Brain pericyte (primary cell): ENCODE measurements at regions not wholly inside any gene's neighbourhood (a gene's known extent, or its start where the extent isn't known, plus 50 kb on each side); places are given as distances from the start of the nearest gene placed in this dataset.

Experiments used
- DNase-seq: peaks from one replicate; pipeline ENCODE4 v3.0.0-alpha.2; 2012; ENCODE audit warnings: low read depth, low spot score

DNA sequence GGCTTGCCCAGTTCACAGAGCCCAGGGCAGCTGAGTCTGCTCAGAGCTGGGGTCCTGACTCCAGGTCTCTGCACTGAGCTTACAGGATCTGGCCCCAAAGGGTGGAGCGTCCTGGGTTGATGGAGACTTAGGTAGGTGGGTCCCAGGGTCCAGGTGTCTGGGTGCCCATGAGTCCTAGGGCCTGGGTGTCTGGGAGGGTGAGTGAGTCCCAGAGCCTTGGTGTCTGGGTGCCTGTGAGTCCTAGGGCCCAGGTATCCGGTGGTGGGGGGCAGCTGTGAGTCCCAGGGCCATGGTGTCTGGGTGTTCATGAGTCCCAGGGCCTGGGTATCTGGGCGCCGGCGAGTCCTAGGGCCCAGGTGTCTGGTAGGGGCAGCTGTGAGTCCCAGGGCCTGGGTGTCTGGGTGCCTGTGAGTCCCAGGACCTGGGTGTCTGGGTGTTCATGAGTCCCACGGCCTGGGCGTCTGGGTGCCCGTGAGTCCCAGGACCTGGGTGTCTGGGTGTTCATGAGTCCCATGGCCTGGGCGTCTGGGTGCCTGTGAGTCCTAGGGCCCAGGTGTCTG is 1505.6 kb downstream of the BRD1 start:
- DNase-seq = no peak

DNA sequence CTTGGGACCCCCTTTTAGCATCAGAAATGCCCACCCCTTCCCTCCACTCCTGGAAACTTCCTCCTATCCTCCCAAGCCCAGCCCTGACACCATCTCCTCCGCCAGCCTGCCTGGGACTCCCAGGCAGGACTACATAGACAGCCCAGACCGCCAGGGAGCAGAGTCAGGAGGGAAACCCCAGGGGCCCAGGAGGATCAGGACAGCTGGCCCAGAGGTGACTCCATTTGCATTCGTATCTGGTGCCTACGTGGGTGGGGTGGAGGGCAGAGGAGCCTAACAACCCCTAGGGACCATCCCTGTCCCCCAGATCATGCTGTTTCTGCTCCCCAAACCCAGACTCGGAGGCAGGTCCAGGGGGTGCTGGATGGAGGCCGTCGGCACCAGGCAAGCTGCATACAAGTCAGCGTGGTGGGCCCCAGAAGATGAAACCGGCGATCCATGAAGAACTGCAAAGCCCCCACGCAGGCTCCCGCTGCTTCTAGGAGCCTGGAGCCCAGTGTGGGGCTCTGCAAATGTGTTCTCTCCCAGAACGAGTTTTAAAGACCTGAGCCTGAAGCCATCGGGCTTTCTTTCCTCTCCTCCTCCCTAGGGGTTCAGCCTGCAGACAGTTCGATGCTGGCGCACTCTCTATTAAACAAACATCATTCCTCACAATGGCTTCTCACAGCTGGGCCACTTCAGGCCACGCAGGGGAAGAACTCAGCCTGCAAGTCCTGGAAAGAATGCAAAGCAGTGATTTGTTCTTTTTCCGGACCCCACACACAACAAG is 1506.8 kb downstream of the BRD1 start:
- no peak for DNase-seq

DNA sequence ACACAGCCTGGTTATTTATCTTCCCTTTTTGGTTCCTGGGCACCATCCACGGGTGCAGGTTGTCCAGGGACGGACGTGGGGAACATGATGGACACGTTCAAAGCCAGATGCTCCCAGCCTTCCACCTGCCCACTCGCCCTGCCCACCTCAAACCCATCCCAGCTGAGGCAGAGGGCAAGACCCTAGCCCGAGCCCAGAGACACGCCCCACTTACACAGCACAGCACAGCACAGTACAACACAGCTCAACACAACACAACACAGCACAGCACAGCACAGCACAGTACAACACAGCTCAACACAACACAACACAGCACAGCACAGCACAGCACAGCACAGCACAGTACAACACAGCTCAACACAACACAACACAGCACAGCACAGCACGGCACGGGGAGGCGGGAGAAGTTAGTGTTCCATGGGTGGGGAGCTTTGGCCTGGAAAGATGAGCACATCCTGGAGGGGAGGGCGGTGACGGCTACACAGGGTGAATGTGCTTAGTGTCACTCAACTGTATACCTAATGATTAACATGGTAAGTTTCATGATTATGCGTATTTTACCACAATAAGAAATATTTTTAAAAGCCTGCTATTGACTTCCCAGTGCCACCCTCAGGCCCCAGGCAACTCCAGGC is 1507.5 kb downstream of the BRD1 start:
- no peak for DNase-seq

DNA sequence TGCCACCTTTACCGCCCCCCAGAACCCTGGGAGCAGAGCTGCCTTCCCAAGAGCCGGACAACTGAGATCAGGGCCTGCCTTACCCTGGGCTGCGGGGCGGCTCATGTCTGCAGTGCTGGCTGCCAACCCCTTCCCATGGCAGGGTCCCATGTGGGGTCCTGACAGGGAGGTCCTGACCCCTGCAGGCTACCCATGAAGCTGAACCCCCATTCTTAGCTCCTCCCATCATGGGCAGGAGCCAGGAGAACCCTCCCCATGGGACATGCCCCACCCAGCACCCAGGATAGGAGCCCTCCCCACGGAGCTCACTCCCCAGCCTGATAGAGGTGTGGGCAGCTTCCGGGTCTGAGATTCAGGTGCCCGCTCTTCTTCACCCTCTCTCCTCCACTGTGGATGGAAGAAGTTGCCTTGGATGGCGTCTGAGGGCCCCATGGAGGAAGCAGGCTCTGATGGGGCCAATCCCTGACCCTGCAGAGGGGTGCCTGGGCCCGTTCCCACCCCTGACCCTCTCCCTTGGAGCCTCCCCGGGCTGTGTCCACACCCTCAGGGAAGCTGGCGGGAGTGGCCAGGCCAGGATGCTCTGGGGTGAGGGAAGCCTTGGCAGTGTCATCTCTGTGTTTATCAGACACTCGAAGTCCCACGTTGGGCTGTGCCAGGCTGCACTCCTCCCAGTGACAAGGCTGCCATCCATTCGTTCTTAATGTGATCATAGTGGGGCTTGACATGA is 1508.2 kb downstream of the BRD1 start:
- no peak for DNase-seq

DNA sequence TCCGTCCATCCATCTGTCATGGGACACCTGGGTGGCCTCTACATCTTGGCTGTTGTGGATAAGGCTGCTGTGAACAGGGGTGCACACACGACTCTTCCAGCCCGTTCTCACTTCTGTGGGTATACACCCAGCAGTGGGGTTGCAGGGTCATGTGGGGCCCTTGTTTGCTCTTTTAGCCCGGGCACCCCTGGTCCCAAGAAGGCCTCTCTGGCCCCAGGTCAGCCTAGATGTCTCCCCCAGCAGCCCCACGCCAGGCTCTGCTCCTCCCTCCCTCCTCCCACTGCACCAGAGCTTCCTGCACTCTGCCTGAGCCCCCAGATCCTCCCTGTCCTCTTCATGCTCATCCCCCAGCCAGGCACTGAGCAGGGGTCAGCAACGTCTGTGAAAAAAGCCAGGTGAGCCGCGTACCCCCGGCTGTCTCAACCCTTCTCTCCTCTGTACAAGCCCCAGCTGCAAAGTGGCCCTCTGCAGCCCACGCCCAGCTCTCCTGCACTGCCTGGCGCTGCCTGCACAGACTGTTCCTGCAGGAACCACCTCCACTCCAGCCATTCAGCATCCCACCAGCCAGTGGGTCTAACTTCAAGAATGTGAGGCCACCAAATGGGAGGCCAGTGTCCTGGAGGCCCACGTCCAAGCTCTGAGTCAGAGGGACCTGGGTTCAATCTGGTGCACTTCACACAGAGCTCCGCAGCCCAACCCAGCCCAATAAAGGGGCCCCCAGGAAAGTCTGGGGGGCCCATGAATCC is 1508.9 kb downstream of the BRD1 start:
- DNase-seq = no peak

DNA sequence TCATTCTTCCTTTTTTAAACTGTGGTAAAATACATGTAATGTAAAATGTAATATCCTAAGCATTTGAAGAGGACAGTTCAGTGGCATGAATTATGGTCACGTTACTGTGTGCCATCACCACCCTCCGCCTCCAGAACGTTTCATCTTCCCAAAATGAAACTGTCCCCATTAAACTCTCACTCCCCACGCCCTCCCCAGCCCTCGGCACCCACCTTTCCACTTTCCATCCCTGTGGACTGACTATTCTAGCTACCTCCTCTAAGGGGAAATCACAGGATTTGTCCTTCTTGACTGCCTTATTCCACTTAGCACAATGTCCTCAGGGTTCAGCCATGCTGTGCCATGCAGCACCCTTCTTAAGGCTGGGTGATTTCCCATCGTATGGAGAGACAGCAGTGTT is 1509.5 kb downstream of the BRD1 start:
- no peak for DNase-seq

DNA sequence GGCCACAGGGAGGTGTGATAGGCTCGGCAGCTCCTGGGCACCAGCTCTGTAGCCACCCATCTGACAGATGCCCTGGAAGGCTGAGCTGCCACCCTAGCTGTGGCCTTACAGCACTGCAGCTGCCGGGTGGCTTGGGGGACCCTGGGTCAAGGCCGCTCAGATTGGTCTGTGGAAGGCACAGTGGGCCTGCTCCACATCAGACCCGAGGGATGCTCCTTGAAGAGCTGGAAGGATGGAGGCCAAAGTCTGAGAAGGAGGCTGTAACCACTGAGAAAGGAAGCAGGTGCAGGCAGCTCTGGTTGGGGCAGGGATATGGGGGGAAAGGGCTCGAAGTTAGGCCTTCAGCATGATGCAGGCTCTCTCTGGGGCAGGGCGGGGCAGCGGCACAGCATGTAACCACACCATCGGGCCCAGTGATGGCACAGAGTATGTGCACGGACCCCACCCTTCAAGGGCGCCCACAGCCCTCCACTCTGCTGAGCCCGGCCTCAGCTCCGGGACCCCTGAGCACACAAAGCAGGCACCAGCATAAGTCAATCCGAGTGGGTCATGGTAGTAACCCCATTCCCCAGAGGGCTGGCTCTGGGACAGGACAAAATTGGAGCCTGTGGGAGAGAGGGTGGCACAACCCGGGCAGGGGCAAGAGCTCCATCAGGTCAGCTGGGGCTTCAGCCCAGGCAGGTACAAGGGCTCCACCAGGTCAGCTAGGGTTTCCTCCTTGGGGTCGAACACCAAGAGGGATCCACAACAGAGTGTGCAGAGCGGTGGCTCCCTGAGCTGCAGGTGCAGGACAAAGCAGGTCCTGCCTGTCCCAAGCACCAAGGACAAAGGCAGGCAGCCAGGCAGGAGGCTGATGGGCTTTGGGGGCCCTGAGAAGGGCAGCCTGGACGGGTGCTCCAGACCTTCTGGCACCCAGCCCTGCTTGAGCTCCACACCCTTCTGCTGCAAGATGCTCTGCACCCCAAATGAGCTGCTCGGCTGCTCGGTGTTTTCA is 1511.1 kb downstream of the BRD1 start:
- no peak for DNase-seq

DNA sequence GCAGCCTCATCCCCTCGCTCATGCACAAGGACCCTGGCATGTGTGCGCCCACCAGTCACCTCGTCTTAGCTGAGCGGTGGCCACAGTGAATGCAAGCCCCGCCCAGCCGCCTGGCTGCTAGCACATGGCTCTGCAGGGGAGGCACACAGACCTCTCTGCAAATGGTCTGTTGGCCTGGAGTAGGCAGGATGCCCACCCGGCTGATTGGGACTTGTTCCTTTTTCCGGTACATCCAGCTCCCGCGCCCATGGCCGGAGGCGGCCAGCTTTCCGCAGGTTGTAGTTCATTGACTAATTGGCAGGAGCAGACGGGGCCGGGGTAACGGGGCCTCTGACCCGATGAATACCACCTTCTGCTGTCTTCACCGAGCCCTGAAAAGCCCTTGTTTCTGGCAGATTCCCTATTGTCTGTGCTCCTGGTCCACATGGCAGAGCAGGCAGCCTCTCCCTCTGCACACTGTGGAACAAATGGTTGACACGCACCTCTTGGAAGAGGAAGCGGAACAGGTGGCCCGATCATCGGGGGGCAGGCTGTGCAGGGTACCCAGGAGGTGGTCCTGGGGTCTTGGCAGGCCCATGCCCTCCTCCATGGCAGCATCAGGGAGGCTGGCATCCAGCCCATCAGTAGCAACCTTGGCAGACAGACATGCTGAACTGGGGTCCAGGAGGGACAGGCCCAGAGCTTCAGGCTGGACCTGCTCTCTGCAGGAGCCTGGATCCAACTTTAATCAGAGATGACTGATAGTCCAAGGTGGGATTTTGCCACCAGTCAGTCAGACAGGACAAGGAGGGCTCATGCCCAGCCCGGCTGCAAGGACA is 1512.0 kb downstream of the BRD1 start:
- DNase-seq = no peak

DNA sequence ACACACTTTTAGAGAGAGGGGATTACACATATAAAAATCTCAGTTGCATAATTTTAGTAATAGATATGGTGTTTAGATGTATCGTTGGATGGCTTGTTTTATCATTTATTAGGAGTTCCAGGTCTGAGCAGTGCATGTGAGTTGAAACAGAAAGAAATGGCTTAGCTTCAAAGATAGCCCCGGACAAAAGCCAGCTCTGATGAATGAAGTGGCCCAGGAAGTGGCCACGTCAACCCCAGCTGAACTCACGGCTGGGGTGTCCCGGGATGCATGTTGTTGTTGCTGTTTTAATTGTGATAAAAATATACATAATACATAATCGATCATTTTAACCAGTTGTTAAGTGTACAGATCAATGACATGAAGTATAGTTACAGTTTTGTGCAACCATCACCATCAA is 1513.6 kb downstream of the BRD1 start:
- no peak for DNase-seq

DNA sequence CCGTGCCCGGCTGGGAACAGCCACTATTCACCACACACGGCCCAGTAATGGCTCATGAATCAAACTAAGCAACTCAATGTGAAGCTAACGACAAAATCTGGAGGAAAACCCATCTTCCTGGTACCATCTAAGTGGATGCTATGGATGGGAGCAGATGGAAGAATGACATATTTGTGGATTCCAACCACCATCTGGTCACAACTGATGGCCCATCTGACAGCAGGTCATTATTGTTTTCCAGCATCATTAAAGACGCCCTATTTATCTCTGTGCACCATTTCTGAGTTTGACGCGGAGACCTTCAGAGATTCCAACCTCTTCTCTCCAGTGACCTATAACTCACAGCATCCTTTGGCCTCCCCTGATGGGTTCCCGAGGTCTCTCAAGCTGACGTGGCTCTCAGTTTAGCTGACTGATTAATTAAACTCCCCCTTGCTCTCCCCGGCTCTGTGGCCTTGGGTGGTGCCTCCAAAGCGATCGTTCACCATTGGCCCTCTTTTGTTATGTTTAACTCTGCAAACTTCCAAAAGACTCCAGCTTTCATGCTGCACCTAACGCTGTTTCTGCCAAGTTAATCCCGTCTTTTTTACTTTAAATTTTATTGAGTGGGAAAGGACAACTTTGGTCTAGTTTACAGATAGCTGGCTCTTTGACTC is 1514.4 kb downstream of the BRD1 start:
- DNase-seq = no peak

DNA sequence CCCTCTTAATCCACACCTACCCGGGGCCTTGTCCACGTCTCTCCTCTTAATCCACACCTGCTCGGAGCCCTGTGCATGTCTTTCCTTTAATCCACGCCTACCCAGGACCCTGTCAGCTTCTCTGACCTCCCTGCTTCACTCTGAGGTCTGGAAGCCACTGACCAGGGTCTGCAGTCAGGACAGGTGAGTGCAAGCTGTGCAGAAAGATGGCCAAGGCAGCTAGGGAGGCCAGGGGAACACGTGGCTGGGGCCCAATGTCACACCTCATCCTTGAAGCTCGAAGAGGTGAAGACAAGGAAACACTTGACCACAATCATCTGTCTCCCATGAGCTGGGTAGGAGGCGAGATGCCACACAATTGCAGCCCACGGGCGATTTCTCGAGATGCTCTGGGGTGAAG is 1516.9 kb downstream of the BRD1 start:
- DNase-seq = no peak

DNA sequence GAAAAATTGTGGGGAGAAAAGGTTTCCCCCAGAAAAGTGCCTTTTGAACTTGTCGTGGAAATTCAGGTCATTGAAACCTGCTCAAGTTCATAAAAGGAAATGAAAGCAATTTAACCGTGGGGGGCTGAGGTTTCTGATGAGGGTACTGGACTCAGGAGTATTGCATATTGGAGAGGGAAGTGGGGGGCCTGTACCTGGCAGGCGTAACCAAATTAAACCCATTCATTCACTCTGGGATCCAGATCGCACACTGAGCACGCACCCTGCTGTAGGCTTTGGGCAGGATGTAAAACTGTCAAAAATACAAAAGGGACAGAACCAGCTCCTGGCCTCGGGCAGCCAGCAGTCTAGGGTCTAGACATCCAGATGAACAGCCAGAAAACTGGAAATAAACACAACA is 1517.4 kb downstream of the BRD1 start:
- DNase-seq = no peak

DNA sequence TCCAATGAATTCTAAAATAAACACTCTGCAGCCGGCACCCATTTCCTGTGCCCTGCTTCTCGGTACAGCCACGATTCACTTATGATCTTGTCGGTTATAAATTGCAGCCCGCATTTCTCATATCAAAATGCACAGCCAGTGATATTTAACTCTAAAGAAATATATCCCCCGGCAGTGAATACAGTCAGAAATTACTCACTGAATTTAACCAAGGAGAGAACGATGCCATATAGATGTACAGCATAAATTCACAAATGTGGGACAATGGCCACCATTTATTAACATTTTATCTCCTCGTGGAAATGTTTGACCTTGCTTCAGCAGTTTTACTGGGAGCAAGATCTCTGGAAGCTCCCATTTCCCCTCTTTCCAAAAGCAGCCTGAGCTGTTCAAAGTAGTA is 1517.8 kb downstream of the BRD1 start:
- no peak for DNase-seq

DNA sequence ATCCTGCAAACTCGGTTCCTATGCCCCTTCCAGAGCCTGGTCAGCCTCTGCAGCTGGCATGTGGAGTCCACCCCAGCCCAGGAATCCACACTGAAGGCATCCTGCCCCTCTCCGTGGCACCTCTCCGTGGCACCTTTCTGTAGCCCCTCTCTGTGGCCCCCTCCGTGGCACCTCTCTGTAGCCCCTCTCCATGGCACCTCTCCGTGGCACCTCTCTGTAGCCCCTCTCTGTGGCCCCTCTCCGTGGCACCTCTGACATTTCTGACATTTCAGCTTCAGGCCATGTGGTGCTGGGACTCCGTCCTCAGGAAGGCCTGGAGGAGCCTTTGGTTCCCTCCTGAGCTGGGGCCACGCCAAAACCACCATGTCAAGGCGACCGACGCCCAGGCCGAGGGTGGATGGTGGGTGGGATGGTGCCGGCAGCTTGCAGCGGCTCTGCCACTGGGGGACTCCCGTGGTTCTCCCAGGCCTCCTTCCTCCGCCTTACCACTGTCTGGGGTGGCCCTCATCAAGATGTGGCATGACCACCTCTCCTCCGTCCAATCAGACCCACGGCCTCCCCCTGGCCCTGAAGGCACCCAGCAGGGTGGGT is 1518.5 kb downstream of the BRD1 start:
- no peak for DNase-seq

DNA sequence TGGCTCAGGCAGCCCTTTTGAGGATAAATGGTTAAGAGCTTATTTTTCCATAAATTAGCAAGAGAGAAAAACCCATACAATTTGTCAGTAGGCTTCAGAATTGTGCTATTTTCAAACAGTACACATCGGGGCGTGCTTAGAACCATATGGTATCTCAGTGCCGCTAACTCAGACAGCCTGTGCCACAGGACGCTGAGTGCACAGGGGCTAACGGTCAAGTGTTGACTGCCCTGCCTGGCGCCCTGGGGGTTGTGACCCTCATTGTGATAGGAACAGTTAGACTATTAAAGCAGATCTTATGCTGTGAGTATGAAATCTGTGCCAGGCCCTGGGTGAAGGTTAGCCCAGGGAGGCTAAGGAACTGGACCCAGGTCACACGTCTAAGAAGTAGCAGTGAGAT is 1519.7 kb downstream of the BRD1 start:
- DNase-seq = no peak

DNA sequence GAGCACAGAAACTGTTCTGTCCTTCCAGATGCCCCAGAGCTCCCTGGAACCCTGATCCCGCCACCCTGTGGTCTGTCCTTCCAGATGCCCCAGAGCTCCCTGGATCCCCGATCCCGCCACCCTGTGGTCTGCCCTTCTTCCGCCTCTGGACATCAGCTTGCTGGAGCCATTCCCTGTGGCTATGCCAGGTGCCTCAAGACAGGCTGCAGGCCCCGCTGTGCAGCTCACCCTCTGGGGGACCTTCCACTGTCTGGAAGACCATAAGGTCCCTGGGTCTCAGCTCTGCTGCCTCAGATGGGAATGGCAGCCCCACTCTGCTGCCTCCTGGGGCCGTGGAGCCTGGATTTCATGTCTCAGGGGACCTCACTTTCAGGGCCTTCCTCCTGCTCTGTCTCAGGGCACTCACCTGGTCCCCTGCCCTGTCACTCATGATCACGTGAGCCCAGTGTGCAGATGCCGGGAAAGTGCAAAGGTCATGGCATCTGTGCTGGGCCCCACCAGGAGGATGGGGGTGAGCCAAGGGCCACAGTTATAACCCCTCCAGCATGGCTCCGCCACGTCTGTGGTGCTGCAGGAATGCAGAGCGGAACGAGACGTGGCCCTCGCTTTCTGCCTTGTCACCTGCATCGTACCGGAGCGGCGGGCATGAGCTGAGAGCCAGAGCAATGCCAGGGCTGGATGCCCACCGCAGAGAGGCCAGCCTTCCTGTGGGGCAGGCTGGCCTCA is 1520.7 kb downstream of the BRD1 start:
- no peak for DNase-seq

DNA sequence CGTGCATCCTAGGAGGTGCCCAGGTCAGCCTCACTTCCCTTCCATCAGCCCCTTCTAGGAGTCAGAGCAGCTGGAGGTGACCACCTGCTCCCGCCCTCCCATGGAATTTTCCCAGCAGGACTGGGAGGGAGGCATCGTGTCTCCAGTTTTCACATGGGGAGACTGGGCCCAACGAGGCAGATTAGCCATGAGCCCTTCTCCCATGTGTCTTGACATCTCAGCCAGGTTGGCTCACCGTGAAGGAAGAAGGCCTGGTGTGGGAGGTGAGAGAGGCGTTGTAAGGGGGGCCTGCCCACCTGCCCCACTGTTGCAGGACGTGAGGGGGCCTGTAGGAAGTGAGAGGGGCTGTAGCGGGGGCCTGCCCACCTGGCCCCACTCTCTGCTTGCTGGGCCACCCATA is 1521.4 kb downstream of the BRD1 start:
- no peak for DNase-seq

DNA sequence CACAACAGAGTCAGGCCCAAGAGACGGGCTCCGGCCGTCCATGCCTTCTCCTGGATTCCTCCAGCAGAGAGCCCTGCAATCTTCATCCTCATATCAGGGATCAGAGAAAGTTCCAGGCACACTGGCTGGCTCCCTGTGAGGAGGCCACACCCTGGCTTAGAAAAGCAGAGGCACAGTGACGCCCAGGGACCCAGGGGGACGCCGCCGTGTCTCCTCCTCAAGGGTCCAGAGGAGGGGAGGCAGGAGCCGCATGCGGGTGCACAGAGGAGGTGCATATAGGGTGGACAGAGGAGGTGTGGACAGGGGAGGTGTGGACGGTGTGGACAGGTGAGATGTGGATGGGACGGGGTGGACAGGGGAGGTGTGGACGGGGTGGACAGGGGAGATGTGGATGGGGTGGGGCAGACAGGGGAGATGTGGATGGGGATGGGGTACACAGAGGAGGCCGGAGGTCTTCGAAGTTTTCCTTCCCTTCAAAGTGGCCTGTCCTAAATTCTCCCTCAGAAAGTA is 1521.9 kb downstream of the BRD1 start:
- DNase-seq = no peak
